ENCODE measurements at regions not wholly inside any gene's neighbourhood (a gene's known extent, or its start where the extent isn't known, plus 50 kb on each side); places are given as distances from the start of the nearest gene placed in this dataset.

DNA sequence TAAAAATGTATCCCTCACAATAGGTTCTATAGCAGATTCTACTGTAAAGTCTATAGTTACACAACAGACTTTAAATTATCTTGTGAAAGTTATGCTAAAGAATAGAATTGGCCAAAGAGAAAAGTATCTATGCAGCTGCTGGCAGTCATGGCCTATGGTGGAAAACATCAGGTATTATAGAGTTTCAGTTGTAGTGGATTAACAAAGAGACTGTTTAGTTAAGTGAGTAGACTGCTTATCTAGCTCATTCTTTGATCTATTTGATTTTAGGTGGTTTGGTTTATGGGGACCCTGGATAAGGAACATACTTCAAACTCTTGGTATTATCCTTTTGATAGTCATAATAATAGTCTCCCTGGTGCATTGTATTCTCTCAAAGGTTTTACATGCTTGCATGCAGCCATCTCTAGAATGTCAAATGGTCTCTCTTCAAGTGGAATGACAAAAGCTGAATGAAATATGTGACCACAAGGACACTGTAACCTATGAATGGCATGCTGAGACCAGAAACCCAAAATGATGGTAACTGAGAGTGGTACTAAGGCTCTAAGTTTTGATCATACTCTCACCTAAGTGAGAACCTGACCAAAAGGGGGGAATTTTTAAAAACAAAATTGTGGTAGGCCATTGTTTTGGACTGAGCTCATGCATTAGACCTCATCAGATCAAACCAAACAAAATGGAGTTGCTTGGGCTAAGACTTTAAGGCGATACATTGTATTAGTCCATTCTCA, 54.9 kb upstream of the NAMPT start:
- DNase-seq = no peak

GRCh38 chr7:106337754-106338153, 53.0 kb upstream of the NAMPT start:
- no peak for DNase-seq

DNA sequence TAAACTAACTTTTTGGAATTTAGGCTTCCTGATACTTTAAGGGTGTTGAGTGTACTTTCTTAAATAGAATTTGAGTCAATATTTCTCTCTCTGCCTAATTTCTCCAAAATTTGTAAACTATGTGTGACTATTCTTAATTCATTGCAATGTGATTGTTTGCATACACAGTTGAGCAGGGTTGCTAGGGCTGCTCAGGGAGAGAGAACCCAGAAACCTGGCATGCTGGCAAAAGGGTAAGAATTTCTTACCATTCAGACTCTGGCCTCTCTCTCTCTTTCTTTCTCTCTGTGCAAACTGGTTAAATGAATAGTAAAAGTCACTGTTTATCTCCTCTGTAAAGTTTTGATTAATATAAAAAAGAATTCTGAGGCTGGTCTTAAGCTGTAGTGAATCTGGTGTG, 51.0 kb upstream of the NAMPT start:
- no peak for DNase-seq

All from DMS53 (cell line).